ENCODE measurements at regions not wholly inside any gene's neighbourhood (a gene's known extent, or its start where the extent isn't known, plus 50 kb on each side); places are given as distances from the start of the nearest gene placed in this dataset.

DNA sequence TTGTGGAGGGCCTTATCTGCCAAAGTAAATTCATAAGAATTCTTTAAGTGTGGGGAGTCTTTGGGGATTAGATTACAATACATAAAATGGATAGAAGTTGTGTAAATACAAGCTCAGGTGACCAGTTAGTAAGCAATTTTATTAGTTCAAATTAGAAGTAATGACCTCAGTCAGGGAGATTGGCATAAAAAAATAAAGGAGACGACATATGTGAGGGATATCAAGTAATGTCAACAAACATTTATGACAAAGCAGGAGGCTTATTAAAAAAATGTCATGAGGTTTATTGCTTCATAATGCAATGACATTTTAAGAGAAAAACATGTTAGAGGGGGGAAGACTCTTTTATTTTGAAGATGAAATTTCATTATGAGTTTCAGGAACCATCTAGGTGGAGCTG, 1137.0 kb upstream of the PHF14 start:
- intact Hi-C loops (cut with DNase I), result no loop called here
- DNase-seq, result no peak
- Histone ChIP-seq H3K9me3 (no peaks in the 10 kb centered on the region), H3K27me3 (ENCODE audit: low read depth) (no peaks in the 10 kb centered on the region), H3K27ac (no peak overlapping the region), H3K4me1 (no peaks in the 10 kb centered on the region), H3K4me3 (no peak overlapping the region), H3K36me3 (no peaks in the 10 kb centered on the region)
- ATAC-seq, result no peak
- TF ChIP-seq, protein P1, sequence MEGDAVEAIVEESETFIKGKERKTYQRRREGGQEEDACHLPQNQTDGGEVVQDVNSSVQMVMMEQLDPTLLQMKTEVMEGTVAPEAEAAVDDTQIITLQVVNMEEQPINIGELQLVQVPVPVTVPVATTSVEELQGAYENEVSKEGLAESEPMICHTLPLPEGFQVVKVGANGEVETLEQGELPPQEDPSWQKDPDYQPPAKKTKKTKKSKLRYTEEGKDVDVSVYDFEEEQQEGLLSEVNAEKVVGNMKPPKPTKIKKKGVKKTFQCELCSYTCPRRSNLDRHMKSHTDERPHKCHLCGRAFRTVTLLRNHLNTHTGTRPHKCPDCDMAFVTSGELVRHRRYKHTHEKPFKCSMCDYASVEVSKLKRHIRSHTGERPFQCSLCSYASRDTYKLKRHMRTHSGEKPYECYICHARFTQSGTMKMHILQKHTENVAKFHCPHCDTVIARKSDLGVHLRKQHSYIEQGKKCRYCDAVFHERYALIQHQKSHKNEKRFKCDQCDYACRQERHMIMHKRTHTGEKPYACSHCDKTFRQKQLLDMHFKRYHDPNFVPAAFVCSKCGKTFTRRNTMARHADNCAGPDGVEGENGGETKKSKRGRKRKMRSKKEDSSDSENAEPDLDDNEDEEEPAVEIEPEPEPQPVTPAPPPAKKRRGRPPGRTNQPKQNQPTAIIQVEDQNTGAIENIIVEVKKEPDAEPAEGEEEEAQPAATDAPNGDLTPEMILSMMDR (IDR thresholded peaks at IDR 0.05), result no peak

DNA sequence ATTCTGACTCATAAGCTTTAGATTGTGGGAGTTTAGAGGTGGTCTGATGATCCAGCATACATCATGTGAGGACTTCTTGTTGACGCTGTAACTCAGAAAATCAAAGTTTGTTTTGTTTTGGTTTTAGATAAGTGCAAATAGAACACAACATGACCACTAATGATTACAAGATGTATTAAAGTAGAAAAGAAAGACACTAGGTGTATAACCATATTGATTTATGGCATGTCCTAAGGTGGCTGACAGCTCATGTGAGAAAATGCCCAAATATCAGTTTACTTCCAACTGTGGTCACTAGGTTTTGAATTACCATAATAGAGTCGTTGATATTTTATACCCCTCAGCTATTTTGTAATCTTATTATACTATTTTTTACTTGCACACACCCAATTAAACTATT, 1131.4 kb upstream of the PHF14 start:
- Histone ChIP-seq H3K9me3 (no peaks in the 10 kb centered on the region), H3K4me1 (no peaks in the 10 kb centered on the region), H3K27ac (no peak overlapping the region), H3K4me3 (no peak overlapping the region), H3K36me3 (no peaks in the 10 kb centered on the region), H3K27me3 (ENCODE audit: low read depth) (no peaks in the 10 kb centered on the region)
- DNase-seq, result no peak
- ATAC-seq, result no peak
- TF ChIP-seq, protein P1 (IDR thresholded peaks at IDR 0.05), result no peak
- intact Hi-C loops (cut with DNase I), result no loop called here

DNA sequence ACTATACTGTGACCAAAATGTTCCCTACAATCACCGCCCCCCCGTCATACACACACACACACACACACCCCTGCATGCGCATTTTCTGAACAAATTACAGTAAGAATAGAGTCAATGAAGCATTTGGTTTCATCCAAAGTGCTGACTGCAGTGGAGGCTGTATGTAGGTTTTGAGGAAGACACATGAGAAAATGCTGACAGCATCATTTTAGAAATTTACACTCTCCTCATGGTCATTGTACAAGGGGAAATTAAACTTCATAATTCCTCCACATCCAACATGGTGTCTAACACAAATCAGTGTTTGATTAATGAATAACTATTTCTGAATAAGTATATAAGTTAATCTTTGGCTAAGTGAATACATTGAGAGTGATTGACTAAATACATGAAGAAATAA, 1126.8 kb upstream of the PHF14 start:
- DNase-seq (no peak), ATAC-seq (no peak)
- Histone ChIP-seq H3K36me3 (no peaks in the 10 kb centered on the region), H3K27me3 (ENCODE audit: low read depth) (no peaks in the 10 kb centered on the region), H3K27ac (no peak overlapping the region), H3K4me3 (no peak overlapping the region), H3K4me1 (no peaks in the 10 kb centered on the region), H3K9me3 (no peaks in the 10 kb centered on the region)
- intact Hi-C loops (cut with DNase I), result no loop called here
- TF ChIP-seq, protein P1 (IDR thresholded peaks at IDR 0.05), result no peak

DNA sequence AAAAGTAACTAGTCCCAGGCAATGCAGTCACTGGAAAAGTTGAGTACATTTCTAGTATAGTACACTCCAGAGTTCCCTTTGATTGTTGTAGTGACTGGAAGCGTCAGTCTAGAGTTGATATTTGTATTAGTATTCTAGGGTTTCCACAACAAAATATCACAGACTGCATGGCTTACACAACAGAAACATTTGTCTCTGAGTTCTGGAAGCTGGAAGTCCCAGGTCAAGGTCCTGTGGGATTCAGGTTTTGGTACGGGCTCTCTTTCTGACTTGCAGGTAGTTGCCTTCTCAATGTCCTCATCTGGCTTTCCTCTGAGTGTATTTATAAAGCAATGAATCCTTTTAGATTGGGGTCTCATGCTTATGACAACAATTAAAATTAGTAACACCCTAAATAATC, 1119.1 kb upstream of the PHF14 start:
- H3K4me1 ChIP-seq, result no peaks in the 10 kb centered on the region
- H3K36me3 ChIP-seq, result no peaks in the 10 kb centered on the region
- no peak overlapping the region for H3K4me3 ChIP-seq
- TF ChIP-seq, protein P1 (IDR thresholded peaks at IDR 0.05), result no peak
- H3K27ac ChIP-seq, result no peak overlapping the region
- no peak for ATAC-seq
- no peaks in the 10 kb centered on the region for H3K27me3 ChIP-seq (ENCODE audit: low read depth)
- DNase-seq, result no peak
- intact Hi-C loops (cut with DNase I), result no loop called here
- no peaks in the 10 kb centered on the region for H3K9me3 ChIP-seq

DNA sequence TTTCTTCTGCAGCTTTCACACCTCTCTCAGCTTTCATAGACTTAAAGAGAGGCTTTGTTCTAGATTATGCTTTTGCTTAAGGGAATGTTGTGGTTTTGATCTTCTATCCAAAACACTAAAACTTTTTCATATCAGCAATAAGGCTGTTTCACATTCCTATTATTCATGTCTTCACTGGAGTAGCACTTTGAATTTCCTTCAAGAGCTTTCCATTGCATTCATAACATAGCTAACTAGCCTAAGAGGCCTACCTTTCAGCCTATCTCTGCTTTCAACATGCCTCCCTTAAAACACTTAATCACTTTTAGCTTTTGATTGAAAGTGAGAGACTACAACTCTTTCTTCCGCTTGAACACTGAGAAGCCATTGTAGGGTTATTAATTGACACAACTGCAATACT, 1117.0 kb upstream of the PHF14 start:
- peak; percentile 89 to 97 for ATAC-seq
- Histone ChIP-seq H3K27ac (no peak overlapping the region), H3K4me1 (no peaks in the 10 kb centered on the region), H3K4me3 (no peak overlapping the region), H3K36me3 (no peaks in the 10 kb centered on the region), H3K27me3 (ENCODE audit: low read depth) (no peaks in the 10 kb centered on the region), H3K9me3 (no peaks in the 10 kb centered on the region)
- TF ChIP-seq, protein P1 (IDR thresholded peaks at IDR 0.05), result no peak
- DNase-seq, result no peak
- intact Hi-C loops (cut with DNase I), result no loop called here

DNA sequence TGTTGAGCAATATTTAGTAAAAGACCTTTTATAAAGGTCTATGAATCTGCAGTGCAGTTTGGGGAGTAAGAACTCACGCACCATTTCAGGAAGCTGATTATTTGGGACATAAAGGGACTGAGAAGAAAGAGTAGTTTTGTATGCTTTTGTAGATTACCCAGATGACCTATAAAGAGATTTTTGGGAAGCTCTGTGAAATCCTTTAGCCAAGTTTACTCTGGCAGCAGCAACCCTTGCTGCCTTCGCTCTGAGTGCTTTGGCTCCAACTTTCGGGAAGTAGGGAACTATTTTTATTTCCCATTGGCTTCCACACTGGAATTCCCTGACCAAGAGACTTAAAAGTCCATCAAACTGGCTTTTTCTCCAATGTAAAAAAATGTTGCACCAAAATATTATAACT, 1110.1 kb upstream of the PHF14 start:
- TF ChIP-seq, protein P1 (IDR thresholded peaks at IDR 0.05), result no peak
- no peak for DNase-seq
- Histone ChIP-seq H3K27me3 (ENCODE audit: low read depth) (no peaks in the 10 kb centered on the region), H3K27ac (no peak overlapping the region), H3K4me1 (no peaks in the 10 kb centered on the region), H3K9me3 (no peaks in the 10 kb centered on the region), H3K36me3 (no peaks in the 10 kb centered on the region), H3K4me3 (no peak overlapping the region)
- intact Hi-C loops (cut with DNase I), result no loop called here
- no peak for ATAC-seq

Measured in lower lobe of right lung (tissue), 2 donors.